Chondrocyte (in vitro differentiated cells): ENCODE measurements at regions not wholly inside any gene's neighbourhood (a gene's known extent, or its start where the extent isn't known, plus 50 kb on each side); places are given as distances from the start of the nearest gene placed in this dataset.

Experiments used
- DNase-seq: peaks from one replicate; pipeline ENCODE4 v3.0.0; 2021; ENCODE audit warnings: mixed read lengths, low spot score
- H3K27ac Mint-ChIP-seq: one replicate; pipeline ENCODE4 v1.8.0; 2021; ENCODE audit warnings: mild to moderate bottlenecking, moderate library complexity, mixed read lengths; ENCODE audit not compliant: unreplicated experiment
- H3K27me3 Mint-ChIP-seq: 2 replicates; pipeline ENCODE4 v1.8.0; 2021; ENCODE audit warnings: low read depth, mixed read lengths
- H3K36me3 Mint-ChIP-seq: 2 replicates; pipeline ENCODE4 v1.8.0; 2021; ENCODE audit warnings: low read depth, mixed read lengths
- H3K4me1 Mint-ChIP-seq: 2 replicates; pipeline ENCODE4 v1.8.0; 2021; ENCODE audit warnings: low read depth, mild to moderate bottlenecking, mixed read lengths
- H3K4me3 Mint-ChIP-seq: one replicate; pipeline ENCODE4 v1.8.0; 2021; ENCODE audit warnings: mild to moderate bottlenecking, moderate library complexity, mixed read lengths; ENCODE audit not compliant: unreplicated experiment
- H3K9me3 Mint-ChIP-seq: 2 replicates; pipeline ENCODE4 v1.8.0; 2021; ENCODE audit warnings: low read depth, mixed read lengths
- TF ChIP-seq, protein P1 (sequence below): fragments of 200-600 bp; sonication (generic); IDR thresholded peaks from 2 replicates; pipeline ENCODE4 v1.5.0; 2021; ENCODE audit warnings: antibody characterized with exemption, mild to moderate bottlenecking, moderate library complexity

DNA sequence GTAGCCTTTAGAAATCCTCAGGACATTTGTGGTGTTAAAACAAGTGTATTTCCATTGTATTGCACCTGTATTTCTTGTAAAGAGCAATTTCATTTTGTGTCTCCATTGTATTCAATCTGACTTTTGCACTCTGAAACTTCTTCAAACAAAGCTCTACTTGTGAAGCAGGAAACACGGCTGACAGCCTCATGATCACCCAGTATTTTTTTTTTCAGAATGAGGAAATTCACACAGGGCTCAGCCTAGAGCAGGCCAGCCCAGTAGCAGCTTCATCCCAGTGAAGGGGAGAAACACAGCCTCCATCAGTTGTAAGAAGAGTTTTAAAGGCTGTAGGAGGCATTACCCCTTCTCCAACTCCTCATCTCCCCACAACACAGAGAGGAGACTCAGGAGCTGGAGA is 175.9 kb upstream of the KLHL29 start:
- Mint-ChIP-seq H3K27ac (no peak overlapping the region), H3K27me3 (peaks cover 28% of the 10 kb centered on the region), H3K4me3 (no peak overlapping the region), H3K36me3 (no peaks in the 10 kb centered on the region), H3K9me3 (no peaks in the 10 kb centered on the region), H3K4me1 (peaks cover 6% of the 10 kb centered on the region)
- no peak for DNase-seq
- TF ChIP-seq, protein P1, sequence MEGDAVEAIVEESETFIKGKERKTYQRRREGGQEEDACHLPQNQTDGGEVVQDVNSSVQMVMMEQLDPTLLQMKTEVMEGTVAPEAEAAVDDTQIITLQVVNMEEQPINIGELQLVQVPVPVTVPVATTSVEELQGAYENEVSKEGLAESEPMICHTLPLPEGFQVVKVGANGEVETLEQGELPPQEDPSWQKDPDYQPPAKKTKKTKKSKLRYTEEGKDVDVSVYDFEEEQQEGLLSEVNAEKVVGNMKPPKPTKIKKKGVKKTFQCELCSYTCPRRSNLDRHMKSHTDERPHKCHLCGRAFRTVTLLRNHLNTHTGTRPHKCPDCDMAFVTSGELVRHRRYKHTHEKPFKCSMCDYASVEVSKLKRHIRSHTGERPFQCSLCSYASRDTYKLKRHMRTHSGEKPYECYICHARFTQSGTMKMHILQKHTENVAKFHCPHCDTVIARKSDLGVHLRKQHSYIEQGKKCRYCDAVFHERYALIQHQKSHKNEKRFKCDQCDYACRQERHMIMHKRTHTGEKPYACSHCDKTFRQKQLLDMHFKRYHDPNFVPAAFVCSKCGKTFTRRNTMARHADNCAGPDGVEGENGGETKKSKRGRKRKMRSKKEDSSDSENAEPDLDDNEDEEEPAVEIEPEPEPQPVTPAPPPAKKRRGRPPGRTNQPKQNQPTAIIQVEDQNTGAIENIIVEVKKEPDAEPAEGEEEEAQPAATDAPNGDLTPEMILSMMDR = no peak

- Mint-ChIP-seq H3K27me3 (peaks cover 28% of the 10 kb centered on the region), H3K9me3 (peaks cover 8% of the 10 kb centered on the region), H3K27ac (no peak overlapping the region), H3K4me3 (no peak overlapping the region), H3K36me3 (no peaks in the 10 kb centered on the region), H3K4me1 (no peaks in the 10 kb centered on the region)
- TF ChIP-seq, protein P1 = no peak
- no peak for DNase-seq
These were observed 172.9 kb upstream of the KLHL29 start for GRCh38 chr2:23211987-23212583.

DNA sequence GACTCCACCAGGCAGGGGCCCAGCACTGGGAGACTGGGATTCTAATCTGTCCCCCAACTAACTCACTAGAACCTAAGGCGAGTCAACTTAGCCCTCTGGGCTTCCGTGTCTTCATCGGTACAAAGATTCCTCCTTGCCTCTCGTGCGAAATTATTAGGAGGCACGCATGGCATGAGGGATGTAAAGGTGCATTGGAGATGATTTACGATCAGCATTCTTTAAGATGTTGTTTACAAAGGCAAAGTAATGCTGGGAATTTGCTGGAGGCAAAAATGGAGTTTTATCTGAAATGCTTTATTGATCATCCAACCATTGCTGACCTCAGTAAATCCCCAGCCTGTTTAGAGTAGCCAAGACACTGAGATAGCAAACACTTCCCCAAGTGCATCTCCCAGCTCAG is 171.8 kb upstream of the KLHL29 start:
- no peaks in the 10 kb centered on the region for H3K4me1 Mint-ChIP-seq
- TF ChIP-seq, protein P1 = no peak
- H3K27ac Mint-ChIP-seq = no peak overlapping the region
- no peak for DNase-seq
- H3K4me3 Mint-ChIP-seq = no peak overlapping the region
- peaks cover 20% of the 10 kb centered on the region for H3K27me3 Mint-ChIP-seq
- no peaks in the 10 kb centered on the region for H3K36me3 Mint-ChIP-seq
- peaks cover 8% of the 10 kb centered on the region for H3K9me3 Mint-ChIP-seq

DNA sequence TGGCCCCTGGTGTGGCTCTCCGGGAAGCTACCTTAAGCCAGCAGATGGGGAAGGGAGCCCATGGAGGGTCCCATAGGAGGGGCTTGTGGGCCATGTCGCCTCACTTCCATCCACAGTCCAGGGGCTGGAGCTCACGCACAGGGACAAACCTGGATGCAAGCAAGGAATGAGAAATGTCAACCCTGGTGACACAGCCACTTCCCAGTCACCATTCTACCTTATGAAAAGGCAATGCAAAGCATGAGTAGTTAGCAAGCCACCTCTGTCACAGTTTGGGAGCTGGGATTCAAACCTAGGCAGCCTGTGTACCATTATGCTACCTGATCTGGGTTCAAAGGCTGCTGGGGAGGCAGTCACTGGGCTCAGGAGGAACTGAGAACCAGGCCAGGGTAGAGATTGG is 170.0 kb upstream of the KLHL29 start:
- no peak overlapping the region for H3K4me3 Mint-ChIP-seq
- no peak overlapping the region for H3K27ac Mint-ChIP-seq
- H3K4me1 Mint-ChIP-seq = no peaks in the 10 kb centered on the region
- peaks cover 9% of the 10 kb centered on the region for H3K27me3 Mint-ChIP-seq
- TF ChIP-seq, protein P1 = no peak
- H3K9me3 Mint-ChIP-seq = peaks cover 8% of the 10 kb centered on the region
- no peaks in the 10 kb centered on the region for H3K36me3 Mint-ChIP-seq
- no peak for DNase-seq

- H3K27ac Mint-ChIP-seq = no peak overlapping the region
- peaks cover 13% of the 10 kb centered on the region for H3K27me3 Mint-ChIP-seq
- TF ChIP-seq, protein P1 = no peak
- no peak overlapping the region for H3K4me3 Mint-ChIP-seq
- H3K9me3 Mint-ChIP-seq = peaks cover 8% of the 10 kb centered on the region
- no peaks in the 10 kb centered on the region for H3K36me3 Mint-ChIP-seq
- no peaks in the 10 kb centered on the region for H3K4me1 Mint-ChIP-seq
- DNase-seq = no peak
These were observed 165.3 kb upstream of the KLHL29 start for GRCh38 chr2:23219666-23220065.
